ENCODE measurements at regions not wholly inside any gene's neighbourhood (a gene's known extent, or its start where the extent isn't known, plus 50 kb on each side); places are given as distances from the start of the nearest gene placed in this dataset.

DNA sequence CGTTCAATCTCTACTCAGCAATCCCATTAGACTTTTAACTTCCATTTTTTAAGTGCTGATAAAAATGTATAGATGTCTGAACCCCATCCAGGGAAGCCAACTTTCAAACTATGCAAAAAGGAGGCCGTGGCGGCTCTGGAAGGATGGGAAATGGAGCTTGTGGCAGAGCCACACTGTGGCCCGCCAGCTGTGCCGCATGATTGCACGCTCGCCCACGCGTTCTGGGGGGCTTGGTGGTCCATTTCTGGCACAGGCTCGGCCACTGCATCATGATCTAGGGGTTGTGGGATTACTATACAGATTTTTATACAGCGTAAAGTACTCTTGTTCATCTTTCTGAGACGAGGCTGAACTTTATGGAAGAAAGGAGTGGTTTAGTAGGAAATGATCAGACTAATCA is 57.6 kb downstream of the FOXL1 start:
- TF ChIP-seq, protein P1, sequence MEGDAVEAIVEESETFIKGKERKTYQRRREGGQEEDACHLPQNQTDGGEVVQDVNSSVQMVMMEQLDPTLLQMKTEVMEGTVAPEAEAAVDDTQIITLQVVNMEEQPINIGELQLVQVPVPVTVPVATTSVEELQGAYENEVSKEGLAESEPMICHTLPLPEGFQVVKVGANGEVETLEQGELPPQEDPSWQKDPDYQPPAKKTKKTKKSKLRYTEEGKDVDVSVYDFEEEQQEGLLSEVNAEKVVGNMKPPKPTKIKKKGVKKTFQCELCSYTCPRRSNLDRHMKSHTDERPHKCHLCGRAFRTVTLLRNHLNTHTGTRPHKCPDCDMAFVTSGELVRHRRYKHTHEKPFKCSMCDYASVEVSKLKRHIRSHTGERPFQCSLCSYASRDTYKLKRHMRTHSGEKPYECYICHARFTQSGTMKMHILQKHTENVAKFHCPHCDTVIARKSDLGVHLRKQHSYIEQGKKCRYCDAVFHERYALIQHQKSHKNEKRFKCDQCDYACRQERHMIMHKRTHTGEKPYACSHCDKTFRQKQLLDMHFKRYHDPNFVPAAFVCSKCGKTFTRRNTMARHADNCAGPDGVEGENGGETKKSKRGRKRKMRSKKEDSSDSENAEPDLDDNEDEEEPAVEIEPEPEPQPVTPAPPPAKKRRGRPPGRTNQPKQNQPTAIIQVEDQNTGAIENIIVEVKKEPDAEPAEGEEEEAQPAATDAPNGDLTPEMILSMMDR (IDR thresholded peaks at IDR 0.05; ENCODE audit: poor library complexity) = no peak
- no peak for TF ChIP-seq EZH2 (IDR thresholded peaks at IDR 0.05; ENCODE audit: borderline replicate concordance)

Measured in hepatocyte (in vitro differentiated cells).